Ectodermal cell (in vitro differentiated cells): ENCODE measurements at regions not wholly inside any gene's neighbourhood (a gene's known extent, or its start where the extent isn't known, plus 50 kb on each side); places are given as distances from the start of the nearest gene placed in this dataset.
"Not testable (repeated sequence)": the region's sequence is repeated elsewhere in the genome, so short reads cannot be mapped to it uniquely, and the experiment has no call there.

ENCODE experiments used
- H3K27ac ChIP-seq: 2 replicates; pipeline ENCODE4 v1.7.0; 2013; ENCODE audit warnings: mild to moderate bottlenecking, low read depth, low read length; ENCODE audit not compliant: insufficient read depth, poor library complexity, severe bottlenecking
- H3K27me3 ChIP-seq: 2 replicates; pipeline ENCODE4 v1.7.0; 2013; ENCODE audit warnings: mild to moderate bottlenecking, low read length; ENCODE audit not compliant: insufficient read depth, control insufficient read depth, poor library complexity, severe bottlenecking
- H3K36me3 ChIP-seq: one replicate; pipeline ENCODE4 v1.7.0; 2013; ENCODE audit warnings: low read length; ENCODE audit not compliant: control insufficient read depth, insufficient read depth
- H3K4me1 ChIP-seq: one replicate; pipeline ENCODE4 v1.7.0; 2013; ENCODE audit warnings: low read length; ENCODE audit not compliant: control insufficient read depth, insufficient read depth
- H3K4me3 ChIP-seq: 2 replicates; pipeline ENCODE4 v1.7.0; 2013; ENCODE audit warnings: low read depth, low read length, control low read depth; ENCODE audit not compliant: insufficient read depth
- H3K9me3 ChIP-seq: 2 replicates; pipeline ENCODE4 v1.7.0; 2013; ENCODE audit warnings: mild to moderate bottlenecking, low read length, moderate library complexity; ENCODE audit not compliant: control insufficient read depth
- WGBS, 2 experiments: methylation state at CpG; one replicate each; pipeline ENCODE4 v1.1.7; 2013; ENCODE audit warnings: missing lambda C conversion rate in 2 of 2; 5-methylcytosine and 5-hydroxymethylcytosine counted together

DNA sequence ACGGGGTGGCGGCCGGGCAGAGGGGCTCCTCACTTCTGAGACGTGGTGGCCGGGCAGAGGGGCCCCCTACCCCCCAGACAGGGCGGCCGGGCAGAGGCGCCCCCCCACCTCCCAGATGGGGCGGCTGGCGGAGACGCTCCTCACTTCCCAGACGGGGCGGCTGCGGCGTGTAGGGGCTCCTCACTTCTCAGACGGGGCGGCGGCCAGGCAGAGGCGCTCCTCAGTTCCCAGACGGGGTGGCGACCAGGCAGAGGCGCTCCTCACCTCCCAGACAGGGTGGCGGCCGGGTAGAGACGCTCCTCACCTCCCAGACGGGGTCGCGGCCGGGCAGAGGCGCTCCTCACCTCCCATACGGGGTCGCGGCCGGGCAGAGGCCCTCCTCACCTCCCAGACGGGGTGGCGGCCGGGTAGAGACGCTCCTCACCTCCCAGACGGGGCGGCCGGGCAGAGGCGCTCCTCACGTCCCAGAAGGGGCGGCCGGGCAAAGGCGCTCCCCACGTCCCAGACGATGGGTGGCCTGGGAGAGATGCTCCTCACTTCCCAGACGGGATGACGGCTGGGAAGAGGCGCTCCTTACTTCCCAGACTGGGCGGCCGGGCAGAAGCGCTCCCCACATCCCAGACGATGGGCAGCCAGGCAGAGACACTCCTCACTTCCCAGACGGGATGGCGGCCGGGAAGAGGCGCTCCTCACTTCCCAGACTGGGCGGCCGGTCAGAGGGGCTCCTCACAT, 536.6 kb upstream of the TUSC1 start:
- not testable (repeated sequence) for H3K27me3 ChIP-seq, H3K27ac ChIP-seq, H3K4me3 ChIP-seq, H3K9me3 ChIP-seq, H3K36me3 ChIP-seq, H3K4me1 ChIP-seq
- WGBS, 2 experiments, result 92 to 94% methylated on average over 61 of the region's 61 CpGs

DNA sequence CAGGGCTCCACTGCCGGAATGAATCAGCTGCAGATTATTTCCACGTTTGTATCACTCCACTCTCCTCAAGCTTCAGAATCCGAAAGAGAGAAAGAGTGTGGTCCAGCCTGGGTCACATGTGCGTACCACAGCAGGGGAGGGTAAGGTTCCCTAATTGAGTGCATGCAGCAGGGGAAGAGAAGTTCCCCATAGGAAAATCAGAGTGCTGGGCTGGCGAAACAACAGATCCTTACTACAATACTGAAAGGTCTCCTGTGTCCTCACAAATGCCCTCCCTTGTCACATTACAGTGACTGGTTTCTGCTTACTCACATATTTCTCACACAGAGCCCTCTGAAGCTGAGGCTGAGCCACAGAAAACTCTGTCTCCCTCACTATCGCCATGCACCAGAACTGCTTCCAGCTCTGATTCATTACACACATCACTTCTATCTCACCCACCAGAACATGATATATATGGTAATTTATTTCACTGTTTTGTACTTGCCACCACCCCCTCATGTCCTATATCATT, 532.2 kb upstream of the TUSC1 start:
- Histone ChIP-seq H3K27me3 (no peaks in the 10 kb centered on the region), H3K9me3 (peaks cover 2% of the 10 kb centered on the region), H3K4me3 (no peak overlapping the region), H3K4me1 (no peaks in the 10 kb centered on the region), H3K36me3 (no peaks in the 10 kb centered on the region), H3K27ac (no peak overlapping the region)
- 84 to 87% methylated on average over 6 of the region's 6 CpGs for WGBS, 2 experiments

DNA sequence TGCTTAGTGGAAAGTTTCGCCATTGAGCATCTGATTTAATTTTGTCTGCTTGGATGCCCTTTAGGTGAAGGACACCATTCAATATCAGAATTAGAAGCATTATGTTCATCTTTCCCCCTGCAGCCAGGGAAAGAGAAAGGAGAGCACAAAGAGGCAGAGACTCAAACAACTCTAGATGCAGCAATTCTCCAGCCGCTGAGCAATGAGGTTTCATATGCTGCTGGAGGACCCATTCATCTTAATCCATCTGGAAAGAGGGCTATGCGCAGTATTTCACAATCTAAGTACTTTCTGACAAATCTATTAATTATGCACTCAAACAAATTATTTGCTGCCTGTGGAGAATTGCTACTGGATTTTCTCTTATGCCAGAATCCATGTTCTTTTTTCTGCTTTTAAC, 527.0 kb upstream of the TUSC1 start:
- Histone ChIP-seq H3K27me3 (no peaks in the 10 kb centered on the region), H3K9me3 (no peaks in the 10 kb centered on the region), H3K27ac (no peak overlapping the region), H3K4me1 (no peaks in the 10 kb centered on the region), H3K36me3 (no peaks in the 10 kb centered on the region), H3K4me3 (no peak overlapping the region)
- WGBS, 2 experiments, result 86 to 95% methylated on average over 3 of the region's 3 CpGs

DNA sequence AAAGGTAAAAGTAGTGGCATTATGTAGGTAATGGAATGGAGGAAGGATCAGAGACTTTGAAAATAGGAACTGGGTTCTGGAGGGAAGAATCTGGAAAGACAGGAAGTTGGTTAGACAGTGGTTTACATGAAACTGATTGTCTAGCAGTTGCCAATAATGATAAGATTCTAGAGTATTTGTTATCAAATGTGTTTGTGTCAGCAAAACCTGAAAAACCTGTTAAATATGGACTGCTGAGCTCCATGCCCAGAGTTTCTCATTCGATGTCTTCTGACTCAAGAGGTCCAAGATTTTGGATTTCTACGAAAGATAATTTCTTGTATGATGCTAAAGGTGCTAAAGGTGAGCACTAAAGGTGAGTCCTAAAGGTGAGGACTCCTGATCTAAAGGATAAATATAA, 515.0 kb upstream of the TUSC1 start:
- H3K27ac ChIP-seq, result no peak overlapping the region
- no peaks in the 10 kb centered on the region for H3K27me3 ChIP-seq
- WGBS, 2 experiments, result 97 to 98% methylated on average over 2 of the region's 2 CpGs
- no peaks in the 10 kb centered on the region for H3K9me3 ChIP-seq
- no peaks in the 10 kb centered on the region for H3K36me3 ChIP-seq
- no peaks in the 10 kb centered on the region for H3K4me1 ChIP-seq
- no peak overlapping the region for H3K4me3 ChIP-seq

GRCh38 chr9:26191711-26192110, 513.5 kb upstream of the TUSC1 start:
- Histone ChIP-seq H3K9me3 (no peaks in the 10 kb centered on the region), H3K4me3 (no peak overlapping the region), H3K27ac (no peak overlapping the region), H3K27me3 (no peaks in the 10 kb centered on the region), H3K4me1 (no peaks in the 10 kb centered on the region), H3K36me3 (no peaks in the 10 kb centered on the region)
- WGBS, 2 experiments, result 88 to 100% methylated on average over 1 of the region's 1 CpG

DNA sequence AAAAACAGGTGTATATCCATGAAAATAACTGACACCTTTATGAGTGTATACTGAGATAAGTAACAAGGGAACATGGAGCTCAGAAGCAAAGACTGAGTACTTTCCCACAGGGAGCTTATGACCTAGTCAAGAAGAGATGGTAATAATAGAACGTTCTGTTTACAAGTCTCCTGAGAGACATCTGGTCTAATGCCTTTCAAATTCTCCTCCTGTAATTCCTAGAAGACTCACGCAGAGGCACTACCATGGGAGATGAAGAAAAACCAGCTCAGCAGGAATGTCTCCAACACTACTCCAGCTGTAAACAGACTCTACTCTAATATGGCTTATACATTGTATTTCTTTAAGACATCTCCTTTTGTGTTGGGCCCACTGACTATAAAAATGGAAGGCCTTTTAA, 503.6 kb upstream of the TUSC1 start:
- Histone ChIP-seq H3K4me1 (no peaks in the 10 kb centered on the region), H3K36me3 (no peaks in the 10 kb centered on the region), H3K27me3 (no peaks in the 10 kb centered on the region), H3K4me3 (no peak overlapping the region), H3K9me3 (no peaks in the 10 kb centered on the region), H3K27ac (no peak overlapping the region)
- WGBS, 2 experiments, result 84 to 94% methylated on average over 2 of the region's 2 CpGs

DNA sequence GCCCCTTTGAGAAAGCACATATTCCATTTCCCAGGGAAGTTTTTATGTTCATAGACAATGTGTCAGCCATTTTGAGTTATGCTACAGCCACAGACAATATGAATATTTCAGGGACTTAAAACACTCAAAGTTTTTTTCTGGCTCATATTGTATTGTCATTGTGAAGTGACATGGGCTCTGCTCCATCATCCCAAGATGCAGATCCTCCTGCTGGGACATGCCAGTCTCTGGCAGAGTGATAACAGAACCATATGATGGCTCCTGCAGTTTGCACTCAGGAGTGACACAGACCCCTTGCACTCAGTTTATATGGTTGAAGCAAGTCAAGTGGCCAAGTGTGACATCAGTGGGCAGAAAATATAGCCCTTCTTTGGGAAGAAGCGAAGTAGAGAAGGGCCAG, 498.4 kb upstream of the TUSC1 start:
- Histone ChIP-seq H3K4me3 (no peak overlapping the region), H3K36me3 (no peaks in the 10 kb centered on the region), H3K27ac (no peak overlapping the region), H3K9me3 (no peaks in the 10 kb centered on the region), H3K27me3 (no peaks in the 10 kb centered on the region), H3K4me1 (no peaks in the 10 kb centered on the region)
- 75 to 100% methylated on average over 1 of the region's 1 CpG for WGBS, 2 experiments

- WGBS, 2 experiments, result 92 to 100% methylated on average over 1 of the region's 1 CpG
- Histone ChIP-seq H3K4me3 (no peak overlapping the region), H3K4me1 (no peaks in the 10 kb centered on the region), H3K27me3 (no peaks in the 10 kb centered on the region), H3K9me3 (no peaks in the 10 kb centered on the region), H3K27ac (no peak overlapping the region), H3K36me3 (no peaks in the 10 kb centered on the region)
Observed at GRCh38 chr9:26175264-26175663, 497.0 kb upstream of the TUSC1 start.

GRCh38 chr9:26172301-26172700, 494.1 kb upstream of the TUSC1 start:
- H3K27ac ChIP-seq, result no peak overlapping the region
- no peaks in the 10 kb centered on the region for H3K4me1 ChIP-seq
- no peaks in the 10 kb centered on the region for H3K9me3 ChIP-seq
- H3K36me3 ChIP-seq, result no peaks in the 10 kb centered on the region
- no peak overlapping the region for H3K4me3 ChIP-seq
- WGBS, 2 experiments, result 88 to 100% methylated on average over 1 to 2 of the region's 2 CpGs
- H3K27me3 ChIP-seq, result no peaks in the 10 kb centered on the region

DNA sequence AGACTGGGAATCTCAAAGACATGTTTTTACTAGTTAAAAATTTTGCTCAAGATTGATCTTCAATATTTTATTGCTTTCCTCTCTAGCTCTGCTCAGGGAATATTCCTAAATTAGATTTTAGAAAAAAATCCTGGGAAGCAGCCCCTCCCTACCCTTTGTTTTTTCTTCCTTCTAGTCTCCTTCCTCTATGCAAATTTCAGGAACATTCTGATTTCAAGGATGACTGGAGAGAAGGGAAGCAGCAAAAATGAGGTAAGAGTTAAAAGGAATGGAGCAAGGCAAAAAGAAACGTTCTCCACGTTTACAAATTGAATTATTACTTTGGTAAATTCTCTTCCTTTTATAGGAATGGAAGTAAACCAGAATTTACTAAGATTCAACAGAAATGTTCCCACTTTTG, 493.4 kb upstream of the TUSC1 start:
- H3K36me3 ChIP-seq, result no peaks in the 10 kb centered on the region
- H3K9me3 ChIP-seq, result no peaks in the 10 kb centered on the region
- H3K27ac ChIP-seq, result no peak overlapping the region
- no peak overlapping the region for H3K4me3 ChIP-seq
- H3K27me3 ChIP-seq, result no peaks in the 10 kb centered on the region
- 20 to 53% methylated on average over 1 to 2 of the region's 2 CpGs for WGBS, 2 experiments
- no peaks in the 10 kb centered on the region for H3K4me1 ChIP-seq
